Fibroblast of skin of right quadriceps (primary cell): ENCODE measurements at regions not wholly inside any gene's neighbourhood (a gene's known extent, or its start where the extent isn't known, plus 50 kb on each side); places are given as distances from the start of the nearest gene placed in this dataset.
"Not testable (repeated sequence)": the region's sequence is repeated elsewhere in the genome, so short reads cannot be mapped to it uniquely, and the experiment has no call there.

Experiments used
- DNase-seq: peaks from one replicate; pipeline ENCODE4 v3.0.0-alpha.2; 2013

DNA sequence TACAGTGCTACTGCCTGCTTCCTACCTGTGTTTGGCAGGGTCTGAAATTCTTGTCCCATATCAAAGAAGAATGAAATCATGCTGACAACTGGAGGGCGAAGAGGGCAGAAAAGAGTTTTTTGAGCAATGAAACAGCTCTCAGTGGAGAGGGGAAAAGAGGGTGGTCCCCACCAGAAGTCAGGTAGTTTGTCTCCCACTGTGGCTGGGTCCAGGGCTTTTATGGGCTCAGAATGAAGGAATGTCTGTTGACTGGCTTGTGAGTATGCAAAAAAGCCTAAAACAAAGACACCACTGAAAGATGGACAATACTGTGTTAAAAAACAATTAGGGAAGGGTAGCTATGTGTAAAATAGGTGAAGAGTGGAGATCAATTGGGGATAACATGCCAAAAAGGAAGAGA lies 115.0 kb downstream of the ADAM29 start:
- no peak for DNase-seq

DNA sequence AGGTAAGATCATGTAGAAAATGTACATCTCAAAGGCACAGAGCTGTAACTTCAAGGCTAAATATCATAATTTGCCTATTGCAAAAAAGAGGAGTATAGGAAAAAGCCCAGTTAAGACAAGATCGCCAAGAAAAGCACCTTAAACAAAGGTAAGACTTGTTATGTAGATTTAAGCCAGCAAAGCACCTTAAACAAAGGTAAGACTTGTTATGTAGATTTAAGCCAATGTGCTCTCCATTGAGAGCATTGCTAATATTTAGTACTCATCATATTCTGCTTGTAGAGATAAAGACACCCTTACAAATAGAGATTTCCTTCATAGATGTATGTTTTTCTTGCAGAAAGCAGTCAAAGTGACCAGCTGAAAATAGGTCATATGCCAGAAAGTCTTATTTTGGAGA lies 115.8 kb downstream of the ADAM29 start:
- DNase-seq: no peak

DNA sequence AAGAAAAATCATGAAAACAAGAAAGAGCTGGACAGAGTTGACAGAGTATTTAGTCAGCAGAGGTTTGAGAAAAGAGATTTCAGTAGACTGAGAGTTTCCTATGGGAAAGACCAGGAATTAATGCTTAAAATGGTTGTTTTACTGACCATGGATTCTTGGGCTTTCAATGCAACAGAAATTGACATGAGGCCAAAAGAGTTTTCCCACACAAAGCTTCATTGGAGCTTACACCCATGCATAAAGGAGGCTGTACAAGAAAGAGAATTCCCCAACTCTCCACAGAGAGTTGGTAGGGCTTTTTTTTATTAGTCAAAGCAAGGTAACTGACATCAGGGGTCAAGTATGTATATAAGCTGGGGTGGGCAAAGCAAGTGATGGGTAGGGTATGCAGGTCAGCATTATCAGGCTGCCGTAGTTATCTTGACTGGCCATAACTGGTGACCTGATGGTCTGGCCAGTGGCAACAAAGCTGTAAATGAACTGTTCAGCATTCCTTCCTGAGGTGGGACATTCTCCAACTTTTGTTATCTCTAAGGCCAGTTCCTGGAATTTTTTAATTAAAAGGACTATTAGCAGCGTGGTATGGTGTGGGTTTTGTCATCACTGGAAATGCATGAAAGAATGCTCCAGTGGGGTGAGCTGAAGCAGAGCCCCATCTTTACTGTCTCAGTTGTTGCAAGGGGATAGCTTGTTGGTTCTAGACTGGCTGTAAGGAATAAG lies 117.0 kb downstream of the ADAM29 start:
- no peak for DNase-seq

DNA sequence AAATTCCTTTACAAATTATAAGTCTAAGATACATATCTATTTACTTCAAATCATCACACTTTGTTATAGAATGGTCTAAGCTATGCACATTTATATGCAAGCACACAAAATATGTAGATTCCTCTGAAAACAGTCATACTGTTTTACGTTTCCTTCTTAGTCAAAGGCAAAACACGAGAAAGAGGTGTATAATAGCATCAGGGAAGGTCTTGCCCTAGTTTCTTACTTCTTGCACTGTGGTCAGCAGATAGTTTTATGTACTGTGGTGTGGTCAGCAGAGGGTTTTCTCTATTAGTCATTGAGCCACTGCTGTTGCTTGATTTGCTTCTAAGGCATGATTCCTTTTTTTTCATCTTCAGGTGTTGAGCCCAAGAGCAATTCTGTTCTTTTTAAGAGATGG lies 117.7 kb downstream of the ADAM29 start:
- peak; percentile 28 for DNase-seq

DNA sequence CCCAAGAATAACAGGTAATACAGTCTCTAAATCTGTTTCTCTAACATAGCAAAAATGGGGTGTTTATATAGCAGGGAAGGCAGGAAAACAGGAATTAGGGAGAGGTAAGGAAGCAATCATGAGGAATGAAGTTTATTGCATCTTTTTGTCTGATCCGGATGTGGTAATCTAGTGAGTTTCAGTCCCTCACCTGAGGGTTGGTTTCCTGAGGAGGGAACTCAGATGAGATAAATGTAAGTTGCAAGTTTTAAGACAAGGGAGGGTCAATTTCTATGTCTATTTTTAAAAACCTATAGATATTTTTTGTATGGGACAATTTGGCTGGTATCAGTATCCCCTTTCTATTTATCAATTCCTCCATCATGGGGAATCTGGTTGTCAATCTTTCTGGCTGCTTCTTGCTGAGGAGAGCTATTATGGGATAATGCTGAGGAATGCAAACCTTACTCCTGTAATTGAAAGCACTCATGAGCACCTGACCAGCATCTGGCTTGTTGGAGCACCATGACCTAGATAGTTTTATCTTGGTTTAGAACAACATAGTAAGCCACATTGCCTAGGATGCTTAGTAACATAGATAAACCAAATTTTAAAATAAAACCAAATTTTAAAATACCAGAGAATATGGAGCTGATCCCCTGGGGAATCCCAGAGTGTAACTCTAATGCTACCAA lies 130.1 kb downstream of the ADAM29 start:
- DNase-seq: no peak

DNA sequence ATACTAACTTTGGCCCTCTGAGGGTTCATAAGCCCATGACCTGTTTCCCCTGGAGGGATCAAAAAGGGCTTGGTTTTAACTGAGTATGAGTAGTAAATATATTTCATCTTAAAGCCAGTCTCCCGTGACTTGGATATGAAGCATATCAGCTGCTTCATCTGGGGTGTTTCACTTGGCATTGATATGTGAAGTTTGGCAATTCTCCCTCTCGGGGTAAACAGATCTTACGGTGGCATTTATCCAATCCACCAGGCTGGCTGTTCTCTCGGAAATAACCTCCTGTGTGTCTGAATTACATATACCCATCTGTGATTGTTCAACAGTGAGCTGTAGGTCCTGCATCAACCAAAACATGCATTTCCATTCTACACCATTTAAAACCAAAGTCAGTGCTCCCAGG lies 130.7 kb downstream of the ADAM29 start:
- DNase-seq: no peak

DNA sequence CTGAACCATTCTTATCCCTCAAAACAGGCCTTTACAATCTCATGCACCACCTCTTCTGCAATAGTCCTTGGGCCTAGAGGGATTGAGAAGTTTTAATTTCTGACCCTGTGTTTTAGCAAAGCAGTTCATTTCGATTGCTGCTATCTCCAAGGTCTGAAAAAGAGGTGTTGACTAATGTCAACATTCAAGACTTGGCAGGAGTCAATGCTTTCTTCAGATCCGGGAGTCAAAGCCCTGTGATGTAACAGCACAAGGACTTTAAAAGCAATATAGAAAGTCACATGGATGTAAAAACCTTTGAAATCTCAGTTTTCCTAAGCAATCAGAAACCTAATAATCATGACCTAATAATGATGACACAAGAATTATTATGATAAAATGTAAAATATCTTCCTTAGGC lies 133.8 kb downstream of the ADAM29 start:
- DNase-seq: no peak

DNA sequence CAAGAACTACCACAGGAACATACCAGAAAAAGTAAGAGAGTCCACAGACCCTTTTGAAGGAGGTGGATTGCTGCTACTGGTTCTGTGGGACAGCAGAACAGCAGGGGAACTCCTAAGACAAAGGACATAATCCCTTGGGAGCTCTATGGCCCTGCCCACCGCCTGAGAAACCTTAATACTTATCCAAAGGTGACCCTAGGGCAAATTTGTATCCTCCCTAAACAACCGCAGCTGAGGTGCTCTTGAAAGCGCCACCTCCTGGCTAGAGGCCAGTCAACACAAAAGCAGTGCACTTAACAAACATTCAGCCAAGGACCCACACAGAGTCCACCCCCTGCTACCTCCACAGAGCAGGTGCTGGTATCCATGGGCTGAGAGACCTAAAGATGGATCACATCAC lies 136.8 kb downstream of the ADAM29 start:
- DNase-seq: no peak

DNA sequence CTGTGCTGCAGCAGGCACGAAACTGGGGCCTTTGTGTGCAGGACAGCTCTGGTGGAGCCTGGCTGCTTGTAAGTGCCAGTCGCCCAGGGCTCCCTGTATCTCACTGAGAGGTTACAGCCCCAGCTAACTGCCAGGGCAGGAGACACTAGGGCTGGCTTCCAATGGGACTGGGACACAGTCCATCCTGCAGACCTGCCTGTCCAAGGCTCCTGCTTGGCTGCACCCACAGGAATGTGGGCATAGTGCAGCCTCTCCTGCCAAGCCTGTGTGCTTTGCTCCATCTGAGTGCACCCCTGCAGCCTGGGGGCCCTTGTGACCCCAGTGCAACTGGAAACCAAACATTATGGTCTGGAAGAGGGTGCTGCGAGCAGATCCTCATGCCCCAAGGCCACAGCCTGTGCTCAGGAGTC lies 144.0 kb downstream of the ADAM29 start:
- DNase-seq: no peak

DNA sequence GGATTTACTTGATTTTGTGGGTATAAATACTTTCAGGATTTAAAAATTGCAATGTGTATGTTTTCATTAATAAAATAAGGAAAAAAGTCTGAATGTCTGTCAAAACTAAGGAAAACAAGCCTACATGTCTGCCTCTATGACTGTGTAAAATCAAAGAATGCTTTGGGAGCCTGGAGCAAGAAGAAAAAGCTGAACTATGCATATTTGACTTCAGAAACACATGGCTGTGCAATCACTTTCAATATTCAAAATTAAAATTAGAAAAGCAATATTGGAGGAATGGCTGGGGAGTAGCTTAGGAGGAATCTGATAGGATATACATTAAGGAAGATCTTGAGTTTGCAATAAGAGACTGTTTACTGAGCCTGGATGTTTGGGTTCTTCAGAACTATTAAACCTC lies 147.1 kb downstream of the ADAM29 start:
- DNase-seq: no peak

DNA sequence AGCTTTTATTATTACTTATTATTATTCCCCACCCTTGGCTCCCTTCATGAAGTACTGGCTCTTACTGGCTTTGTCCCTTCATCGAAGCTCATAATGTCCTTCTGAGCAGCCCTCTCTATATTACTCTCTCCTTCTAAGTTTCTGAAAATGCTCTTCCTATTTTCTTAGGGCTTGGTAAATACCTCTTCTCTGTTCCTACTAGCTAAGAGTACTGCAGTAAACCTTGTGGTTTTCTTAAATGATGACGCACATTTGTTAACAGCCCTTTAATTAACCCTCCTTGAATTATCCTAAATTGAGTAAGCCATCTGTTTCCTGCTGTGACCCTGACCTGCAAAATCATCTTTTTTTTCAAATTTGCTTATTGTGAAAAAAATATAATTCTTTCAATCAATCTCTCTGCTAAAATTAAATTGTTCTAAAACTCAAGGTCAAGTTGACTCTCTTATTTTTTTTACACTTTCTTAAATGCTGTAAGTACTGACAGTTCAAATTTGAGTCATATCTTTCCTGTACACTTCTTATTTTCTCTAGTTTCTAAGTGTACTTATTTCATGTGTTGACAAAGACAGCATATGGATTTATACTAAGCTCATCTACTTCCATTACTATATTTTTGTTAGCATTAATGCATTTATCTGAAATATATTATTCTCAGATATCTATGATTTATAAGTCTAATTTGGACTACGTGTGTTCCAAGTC lies 148.9 kb downstream of the ADAM29 start:
- DNase-seq: no peak

DNA sequence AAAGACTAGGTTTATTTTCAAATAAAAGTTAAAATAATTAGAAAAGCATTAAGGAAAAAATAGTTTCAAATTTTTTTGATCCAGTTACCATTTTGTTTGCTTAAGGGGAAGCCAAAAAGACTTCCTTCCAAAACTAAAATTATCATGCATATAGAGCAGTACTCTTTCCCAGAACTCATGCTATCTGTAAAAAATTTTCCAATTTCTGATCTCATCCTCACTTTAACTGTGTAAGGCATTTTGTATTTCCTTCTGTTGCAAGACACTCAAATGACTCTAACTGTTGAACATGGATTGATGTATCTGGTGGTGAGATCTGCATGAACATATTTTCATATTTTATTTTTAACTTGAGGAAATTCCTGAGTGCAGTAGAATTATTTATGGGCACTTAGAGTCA lies 150.1 kb downstream of the ADAM29 start:
- DNase-seq: no peak

DNA sequence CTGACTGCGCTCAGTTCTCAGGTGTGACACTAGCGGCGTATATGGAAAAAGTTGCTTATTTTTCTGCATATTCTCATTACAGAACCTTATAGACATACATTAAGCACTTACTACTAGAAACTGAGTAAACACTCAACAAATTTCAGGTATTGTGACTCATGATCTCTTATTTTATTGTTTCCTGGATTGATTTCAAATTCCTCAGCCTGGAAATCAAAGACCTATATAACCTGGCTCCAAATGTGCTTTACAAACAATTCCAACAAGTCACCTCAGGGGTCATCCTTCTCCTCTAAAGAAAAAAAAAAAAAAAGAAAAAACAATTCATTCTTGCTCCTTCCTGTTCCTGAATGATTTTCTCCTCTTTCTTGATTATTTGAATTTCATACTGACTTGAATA lies 152.3 kb downstream of the ADAM29 start:
- no peak for DNase-seq

DNA sequence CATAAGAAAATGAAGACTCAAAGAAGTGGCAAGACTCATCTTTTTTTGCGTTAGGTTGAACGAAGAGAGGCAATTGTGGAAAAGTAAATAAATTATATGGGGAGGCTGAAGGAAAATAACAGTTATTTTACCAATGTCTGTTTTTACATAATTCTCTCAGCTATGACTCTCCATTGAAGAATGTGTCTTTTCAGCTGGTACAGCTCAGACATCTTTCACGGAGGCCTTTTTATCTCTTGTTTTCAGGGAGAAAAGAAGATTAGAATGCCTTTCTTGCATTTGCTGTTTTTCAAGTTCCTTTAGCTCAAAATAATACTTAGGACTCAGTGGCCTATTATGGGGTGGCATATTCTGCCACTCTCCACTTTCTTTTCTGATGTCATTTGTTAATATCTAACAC lies 153.0 kb downstream of the ADAM29 start:
- no peak for DNase-seq

DNA sequence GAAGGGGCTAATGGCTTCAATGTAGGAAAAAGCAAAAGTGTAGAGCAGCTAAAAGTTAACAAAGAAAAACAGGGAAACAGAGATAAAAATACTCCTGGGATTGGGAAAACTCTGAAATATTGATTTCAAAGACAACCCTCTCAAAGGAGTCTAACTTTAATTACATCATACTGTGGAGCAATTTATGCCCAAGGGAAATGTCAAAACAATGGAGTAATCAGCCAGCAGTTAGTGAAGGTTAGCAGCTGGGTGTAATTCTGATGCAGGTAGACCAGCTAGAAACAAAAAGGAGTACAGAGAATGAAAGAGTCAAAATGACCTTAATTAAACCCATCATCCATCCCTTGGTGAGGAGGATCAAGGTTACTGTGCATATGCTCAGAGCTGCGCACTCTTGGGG lies 169.0 kb downstream of the ADAM29 start:
- DNase-seq: no peak

DNA sequence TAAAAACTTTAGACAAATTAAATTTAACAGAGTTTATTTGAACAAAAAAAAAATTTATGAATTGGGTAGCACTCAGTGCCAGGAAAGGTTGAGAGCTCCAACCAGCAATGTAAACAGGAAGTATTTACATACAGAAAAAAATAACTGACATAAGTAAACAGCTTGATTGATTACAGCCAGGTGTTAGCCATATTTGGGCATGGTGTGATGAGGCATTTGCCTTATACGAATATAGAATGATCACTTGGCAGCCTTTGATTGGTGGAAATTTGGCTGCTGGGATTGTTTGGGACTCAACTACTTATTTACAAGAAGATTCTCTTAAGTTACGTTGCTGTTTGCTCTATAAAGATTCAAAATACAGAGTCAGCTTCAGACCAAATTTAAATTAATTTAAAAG lies 172.0 kb downstream of the ADAM29 start:
- DNase-seq: no peak

DNA sequence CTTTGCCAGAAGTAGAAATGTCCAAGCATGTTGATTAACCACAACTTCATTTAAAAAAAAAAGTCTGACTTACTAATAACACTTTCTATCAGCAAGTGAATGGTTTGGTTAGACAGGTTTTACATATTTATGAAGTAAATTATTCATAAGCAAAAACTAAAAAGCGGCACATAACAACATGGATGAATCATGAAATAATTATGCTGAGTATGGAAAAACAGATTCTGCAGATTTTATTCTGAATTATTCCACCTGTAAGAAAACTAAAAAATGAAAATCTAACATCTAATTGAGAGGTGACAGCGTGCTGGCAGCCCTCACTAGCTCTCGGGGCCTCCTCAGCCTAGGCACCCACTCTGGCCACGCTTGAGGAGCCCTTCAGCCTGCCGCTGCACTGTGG lies 173.5 kb downstream of the ADAM29 start:
- no peak for DNase-seq

DNA sequence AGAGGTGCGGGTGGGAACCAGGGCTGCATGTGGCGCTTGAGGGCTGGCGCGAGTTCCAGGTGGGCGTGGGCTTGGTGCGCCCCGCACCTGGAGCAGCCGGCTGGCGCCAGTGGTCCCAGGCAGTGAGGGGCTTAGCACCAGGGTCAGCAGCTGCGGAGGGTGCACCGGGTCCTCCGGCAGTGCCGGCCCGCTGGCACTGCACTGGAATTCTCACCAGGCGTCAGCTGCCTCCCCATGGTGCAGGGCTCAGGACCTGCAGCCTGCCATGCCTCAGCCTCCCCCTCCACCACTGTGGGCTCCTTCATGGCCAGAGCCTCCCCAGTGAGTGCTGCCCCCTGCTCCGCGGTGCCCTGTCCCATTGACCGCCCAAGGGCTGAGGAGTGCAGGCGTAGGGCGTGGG lies 174.0 kb downstream of the ADAM29 start:
- DNase-seq: no peak

DNA sequence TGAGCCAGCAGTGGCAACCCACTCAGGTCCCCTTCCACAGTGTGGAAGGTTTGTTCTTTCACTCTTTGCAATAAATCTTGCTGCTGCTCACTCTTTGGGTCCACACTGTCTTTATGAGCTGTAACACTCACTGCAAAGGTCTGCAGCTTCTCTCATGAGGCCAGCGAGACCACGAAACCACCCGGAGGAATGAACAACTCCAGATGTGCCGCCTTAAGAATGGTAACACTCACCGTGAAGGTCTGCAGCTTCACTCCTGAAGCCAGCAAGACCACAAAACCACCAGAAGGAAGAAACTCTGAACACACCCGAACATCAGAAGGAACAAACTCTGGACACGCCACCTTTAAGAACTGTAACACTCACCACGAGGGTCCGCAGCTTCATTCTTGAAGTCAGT lies 174.9 kb downstream of the ADAM29 start:
- not testable (repeated sequence) for DNase-seq

DNA sequence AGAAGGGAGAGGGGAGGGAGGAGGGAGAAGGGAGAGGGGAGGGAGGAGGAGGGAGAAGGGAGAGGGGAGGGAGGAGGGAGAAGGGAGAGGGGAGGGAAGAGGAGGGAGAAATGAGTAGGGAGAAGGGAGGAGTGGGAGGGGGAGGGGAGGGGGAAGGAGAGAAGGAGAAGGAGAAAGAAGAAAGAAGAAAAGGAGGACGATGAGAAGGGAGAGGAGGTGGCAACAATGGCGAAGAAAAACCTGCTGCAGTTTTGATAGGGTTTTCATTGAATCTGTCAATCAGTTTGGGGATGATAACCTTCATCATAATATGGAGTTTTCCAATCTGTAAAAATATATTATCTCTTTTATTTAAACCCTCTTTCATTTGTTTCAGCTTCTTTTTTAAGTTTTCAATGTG lies 185.2 kb downstream of the ADAM29 start:
- no peak for DNase-seq

DNA sequence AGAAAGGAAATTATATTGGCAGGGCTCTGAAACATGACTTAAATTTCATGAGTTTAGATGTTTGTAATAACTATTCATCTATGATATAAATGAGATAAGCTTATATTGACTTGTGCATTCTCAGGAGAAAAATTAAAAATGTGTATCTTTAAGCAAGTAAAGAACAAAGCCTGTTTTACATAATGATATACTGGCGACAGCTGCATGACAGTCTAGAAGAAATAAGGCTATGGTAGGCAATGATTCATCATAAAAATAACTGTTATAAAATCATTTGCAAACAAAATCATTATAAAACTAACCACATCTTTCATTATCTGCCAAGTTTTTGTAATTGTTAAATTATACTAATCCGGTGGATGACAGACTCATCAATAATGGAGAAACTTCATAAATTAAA lies 188.1 kb downstream of the ADAM29 start:
- no peak for DNase-seq

DNA sequence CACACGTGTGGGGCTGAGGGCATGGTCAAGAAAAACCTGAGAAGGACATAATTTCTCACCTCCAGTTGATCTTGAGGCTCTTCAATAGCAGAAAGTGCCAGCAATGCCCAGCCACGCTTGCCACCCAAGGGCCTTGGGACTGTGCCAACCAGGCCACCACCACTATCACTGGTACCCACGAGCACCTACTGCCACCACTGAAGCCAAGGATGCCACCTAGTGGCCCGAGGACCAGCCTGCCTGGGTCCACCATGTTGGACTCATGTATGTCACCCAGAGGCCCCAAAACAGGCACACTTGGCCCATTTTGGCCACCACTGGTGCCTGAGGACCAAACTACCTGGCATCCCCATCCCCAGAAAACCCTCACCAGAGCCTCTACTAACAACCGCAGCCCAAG lies 191.8 kb downstream of the ADAM29 start:
- no peak for DNase-seq

DNA sequence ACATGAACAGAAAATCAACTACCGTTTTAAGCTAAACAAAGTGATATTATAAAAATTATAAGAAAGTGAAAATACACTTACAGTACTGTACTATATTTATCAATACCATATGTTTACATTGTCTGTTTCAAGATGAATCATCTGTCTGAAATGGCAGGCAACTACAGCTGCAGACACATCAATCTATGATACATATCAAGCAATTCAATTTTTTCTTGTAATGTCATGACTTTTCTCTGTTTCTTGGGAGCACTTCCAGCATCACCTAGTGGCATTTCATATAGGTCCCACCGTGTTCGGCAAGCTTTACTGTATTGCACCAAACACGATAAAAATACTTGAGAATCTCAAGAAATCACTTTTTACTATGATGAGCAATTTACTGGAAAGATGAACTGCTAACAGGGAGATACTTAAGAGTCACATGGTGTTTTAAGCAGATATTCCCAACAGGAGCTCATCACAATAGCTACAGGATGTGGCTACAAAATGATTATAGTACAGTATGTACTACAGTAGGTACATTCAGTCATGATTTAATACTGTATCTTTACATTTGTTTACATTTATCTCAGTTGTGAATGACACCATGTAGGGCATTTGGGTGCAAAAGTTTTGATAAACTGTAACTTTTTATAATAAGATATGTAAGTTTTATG lies 207.4 kb downstream of the ADAM29 start:
- peak; percentile 1 for DNase-seq

DNA sequence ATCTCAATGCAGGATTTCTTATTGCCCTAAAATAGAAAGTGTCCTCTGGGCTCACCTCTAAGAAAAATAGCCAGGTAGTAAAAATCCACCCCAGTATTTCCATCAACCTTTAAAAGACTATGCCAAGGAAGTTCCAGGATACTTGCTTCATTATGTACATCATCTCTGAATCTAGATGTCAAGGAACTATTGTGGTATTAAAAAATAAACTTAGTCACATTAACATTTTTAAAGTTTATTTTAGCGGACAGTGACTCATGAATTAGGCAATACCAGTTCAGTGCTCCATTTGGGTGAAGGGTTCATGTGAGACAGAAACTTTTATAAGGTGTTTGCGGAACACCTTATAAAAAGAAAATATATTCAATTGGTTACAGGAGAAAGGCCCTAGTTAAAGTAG lies 209.2 kb downstream of the ADAM29 start:
- DNase-seq: peak; percentile 14
